Natural killer cell (primary cell): ENCODE measurements at regions not wholly inside any gene's neighbourhood (a gene's known extent, or its start where the extent isn't known, plus 50 kb on each side); places are given as distances from the start of the nearest gene placed in this dataset.
"Not testable (repeated sequence)": the region's sequence is repeated elsewhere in the genome, so short reads cannot be mapped to it uniquely, and the experiment has no call there.

ENCODE experiments used
- ATAC-seq, 3 donors: fragments of 150-1000 bp in 2 of 3; fragments of 200-7000 bp in 1 of 3; cut with Tn5 transposase; 1 replicate in 1 of 3; 2 replicates in 2 of 3; pipeline ENCODE4 v1.10.0; 2021; ENCODE audit warnings: mild to moderate bottlenecking in 2 of 3, moderate library complexity in 2 of 3
- DNase-seq, 2 donors: peaks; one replicate each; pipeline versions ENCODE4 v3.0.0 to v3.0.0-alpha.2; 2013 to 2021; ENCODE audit warnings: mixed read lengths in 1 of 2
- H3K27ac ChIP-seq: one replicate; pipeline ENCODE4 v1.5.1; 2013; ENCODE audit warnings: mild to moderate bottlenecking, low read length
- H3K27me3 ChIP-seq: one replicate; pipeline ENCODE4 v1.6.1; 2013; ENCODE audit warnings: low read length; ENCODE audit not compliant: control insufficient read depth, insufficient read depth
- H3K36me3 ChIP-seq: one replicate; pipeline ENCODE4 v1.6.1; 2013; ENCODE audit warnings: low read length; ENCODE audit not compliant: control insufficient read depth, insufficient read depth
- H3K4me1 ChIP-seq: one replicate; pipeline ENCODE4 v1.6.1; 2013; ENCODE audit warnings: low read length; ENCODE audit not compliant: control insufficient read depth, insufficient read depth
- H3K4me3 ChIP-seq: one replicate; pipeline ENCODE4 v1.5.1; 2013; ENCODE audit warnings: low read length
- H3K9me3 ChIP-seq: one replicate; pipeline ENCODE4 v1.6.1; 2013; ENCODE audit warnings: low read length; ENCODE audit not compliant: control insufficient read depth, insufficient read depth
- H3K27ac Mint-ChIP-seq, 2 donors: one replicate each; pipeline ENCODE4 v1.8.0; 2022; ENCODE audit warnings: mild to moderate bottlenecking in 2 of 2, mixed read lengths in 2 of 2, moderate library complexity in 1 of 2
- H3K27me3 Mint-ChIP-seq, 2 donors: one replicate each; pipeline ENCODE4 v1.8.0; 2022; ENCODE audit warnings: low read depth in 2 of 2, mixed read lengths in 2 of 2
- H3K36me3 Mint-ChIP-seq: one replicate; pipeline ENCODE4 v1.8.0; 2022; ENCODE audit warnings: mixed read lengths
- H3K4me1 Mint-ChIP-seq, 2 donors: one replicate each; pipeline ENCODE4 v1.8.0; 2022; ENCODE audit warnings: mixed read lengths in 2 of 2
- H3K4me3 Mint-ChIP-seq: one replicate; pipeline ENCODE4 v1.8.0; 2022; ENCODE audit warnings: mild to moderate bottlenecking, moderate library complexity, mixed read lengths
- H3K9me3 Mint-ChIP-seq, 2 donors: one replicate each; pipeline ENCODE4 v1.8.0; 2022; ENCODE audit warnings: mixed read lengths in 2 of 2
- WGBS: methylation state at CpG from one replicate; pipeline ENCODE4 v1.1.7; 2013; ENCODE audit warnings: missing lambda C conversion rate; ENCODE audit not compliant: insufficient coverage; 5-methylcytosine and 5-hydroxymethylcytosine counted together
- intact Hi-C: fragments of 100-400 bp; cut with micrococcal nuclease; formaldehyde crosslinking; loops from one replicate; pipeline ENCODE4 v1.14.2; 2022
- TF ChIP-seq, protein P1 (sequence below): fragments of 200-600 bp; IDR thresholded peaks from one replicate; pipeline ENCODE4 v1.8.0; 2022; ENCODE audit warnings: antibody characterized with exemption

DNA sequence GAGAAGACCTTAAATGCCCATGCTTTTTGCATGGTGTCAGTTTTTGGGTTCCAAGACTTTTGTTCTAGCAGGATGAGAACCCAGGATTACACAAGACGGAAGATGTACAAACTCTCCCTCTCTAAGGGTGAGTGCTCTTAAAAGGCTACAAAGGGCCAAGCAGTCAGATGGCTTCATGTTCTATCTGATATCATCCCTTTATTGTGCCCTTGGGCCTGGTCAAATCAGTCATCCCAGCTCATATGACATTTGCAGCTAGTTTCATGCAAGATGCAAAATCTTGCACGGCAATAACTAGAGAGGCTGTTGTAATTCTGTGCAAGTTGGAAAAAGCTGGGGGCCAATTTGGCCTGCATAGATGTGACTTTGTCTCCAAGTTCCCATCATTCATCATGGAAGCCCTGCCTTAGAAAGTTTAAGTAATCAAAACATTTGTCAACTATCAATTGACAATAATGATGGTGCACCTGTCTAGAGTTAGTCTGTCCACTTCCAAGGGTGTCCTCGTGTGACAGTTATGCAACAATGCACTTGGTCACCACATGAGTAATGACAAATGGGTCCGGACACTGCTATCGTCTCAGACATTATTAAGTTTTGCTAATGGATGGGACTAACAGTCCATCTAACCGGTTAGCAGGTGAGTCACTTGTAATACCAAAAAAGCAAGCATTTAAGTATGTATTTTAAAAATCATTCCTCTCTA is 58.6 kb upstream of the ZFHX3 start:
- H3K36me3 Mint-ChIP-seq: no peaks in the 10 kb centered on the region
- H3K4me3 Mint-ChIP-seq: no peak overlapping the region
- Histone ChIP-seq H3K4me1 (no peaks in the 10 kb centered on the region), H3K4me3 (no peak overlapping the region), H3K36me3 (no peaks in the 10 kb centered on the region), H3K27me3 (no peaks in the 10 kb centered on the region), H3K9me3 (no peaks in the 10 kb centered on the region), H3K27ac (no peak overlapping the region)
- no peak for ATAC-seq
- H3K27ac Mint-ChIP-seq: no peak overlapping the region
- TF ChIP-seq, protein P1, sequence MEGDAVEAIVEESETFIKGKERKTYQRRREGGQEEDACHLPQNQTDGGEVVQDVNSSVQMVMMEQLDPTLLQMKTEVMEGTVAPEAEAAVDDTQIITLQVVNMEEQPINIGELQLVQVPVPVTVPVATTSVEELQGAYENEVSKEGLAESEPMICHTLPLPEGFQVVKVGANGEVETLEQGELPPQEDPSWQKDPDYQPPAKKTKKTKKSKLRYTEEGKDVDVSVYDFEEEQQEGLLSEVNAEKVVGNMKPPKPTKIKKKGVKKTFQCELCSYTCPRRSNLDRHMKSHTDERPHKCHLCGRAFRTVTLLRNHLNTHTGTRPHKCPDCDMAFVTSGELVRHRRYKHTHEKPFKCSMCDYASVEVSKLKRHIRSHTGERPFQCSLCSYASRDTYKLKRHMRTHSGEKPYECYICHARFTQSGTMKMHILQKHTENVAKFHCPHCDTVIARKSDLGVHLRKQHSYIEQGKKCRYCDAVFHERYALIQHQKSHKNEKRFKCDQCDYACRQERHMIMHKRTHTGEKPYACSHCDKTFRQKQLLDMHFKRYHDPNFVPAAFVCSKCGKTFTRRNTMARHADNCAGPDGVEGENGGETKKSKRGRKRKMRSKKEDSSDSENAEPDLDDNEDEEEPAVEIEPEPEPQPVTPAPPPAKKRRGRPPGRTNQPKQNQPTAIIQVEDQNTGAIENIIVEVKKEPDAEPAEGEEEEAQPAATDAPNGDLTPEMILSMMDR: no peak
- no peak for DNase-seq
- H3K9me3 Mint-ChIP-seq: no peaks in the 10 kb centered on the region
- intact Hi-C loops: no loop called here
- 87% methylated on average over 5 of the region's 6 CpGs for WGBS
- H3K27me3 Mint-ChIP-seq: peaks cover 3 to 9% of the 10 kb centered on the region in 2 donors
- H3K4me1 Mint-ChIP-seq: peaks cover 0 to 4% of the 10 kb centered on the region in 2 donors

DNA sequence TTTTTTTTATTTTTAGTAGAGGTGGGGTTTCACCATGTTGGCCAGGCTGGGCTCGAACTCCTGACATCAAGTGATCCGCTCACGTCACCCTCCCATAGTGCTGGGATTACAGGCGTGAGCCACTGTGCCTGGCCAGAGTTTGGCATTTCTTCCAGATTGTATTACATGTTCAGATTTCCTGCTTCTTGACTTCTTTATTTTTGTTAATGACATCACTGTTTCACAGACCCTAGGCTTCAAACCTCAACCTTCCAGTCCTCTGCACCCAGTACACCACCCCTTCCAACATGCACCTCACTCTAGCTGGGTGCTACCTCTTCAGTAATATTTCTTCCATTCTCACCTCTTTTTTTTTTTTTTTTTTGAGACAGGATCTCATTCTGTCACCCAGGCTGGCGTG is 53.6 kb upstream of the ZFHX3 start:
- no peaks in the 10 kb centered on the region for H3K27me3 ChIP-seq
- no peak overlapping the region for H3K4me3 ChIP-seq
- Mint-ChIP-seq H3K4me3 (no peak overlapping the region), H3K9me3 (no peaks in the 10 kb centered on the region), H3K4me1 (peaks cover 0 to 4% of the 10 kb centered on the region in 2 donors), H3K36me3 (no peaks in the 10 kb centered on the region), H3K27ac (no peak overlapping the region), H3K27me3 (peaks cover 2 to 14% of the 10 kb centered on the region in 2 donors)
- no peaks in the 10 kb centered on the region for H3K9me3 ChIP-seq
- H3K4me1 ChIP-seq: no peaks in the 10 kb centered on the region
- TF ChIP-seq, protein P1: no peak
- intact Hi-C loops: no loop called here
- ATAC-seq (no peak), DNase-seq (no peak)
- 93% methylated on average over 5 of the region's 5 CpGs for WGBS
- no peaks in the 10 kb centered on the region for H3K36me3 ChIP-seq
- no peak overlapping the region for H3K27ac ChIP-seq

DNA sequence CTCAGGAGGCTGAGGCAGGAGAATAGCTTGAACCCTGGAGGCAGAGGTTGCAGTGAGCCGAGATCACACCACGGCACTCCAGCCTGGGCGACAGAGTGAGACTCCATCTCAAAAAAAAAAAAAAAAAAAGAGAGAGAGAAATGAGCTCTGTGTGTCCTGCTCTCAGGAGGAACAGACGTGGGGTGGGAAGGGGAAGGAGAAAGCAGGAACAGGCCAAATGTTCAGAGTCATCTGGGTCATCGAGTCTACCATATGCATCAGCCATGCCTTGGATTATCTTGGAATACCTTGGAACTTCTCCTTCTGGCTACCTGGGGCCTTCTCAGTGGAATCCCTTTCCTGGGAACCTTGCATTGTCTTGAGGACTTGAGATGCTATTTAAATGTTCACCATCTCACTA is 51.7 kb upstream of the ZFHX3 start:
- H3K4me3 ChIP-seq, intact Hi-C loops, H3K36me3 ChIP-seq, ATAC-seq, H3K9me3 Mint-ChIP-seq, H3K4me1 Mint-ChIP-seq, H3K27ac Mint-ChIP-seq, H3K27ac ChIP-seq, H3K27me3 ChIP-seq, H3K36me3 Mint-ChIP-seq, H3K4me3 Mint-ChIP-seq, H3K9me3 ChIP-seq, DNase-seq, H3K4me1 ChIP-seq: not testable (repeated sequence)
- H3K27me3 Mint-ChIP-seq: peaks cover 2 to 14% of the 10 kb centered on the region in 2 donors
- 89% methylated on average over 5 of the region's 5 CpGs for WGBS
